ENCODE measurements at regions not wholly inside any gene's neighbourhood (a gene's known extent, or its start where the extent isn't known, plus 50 kb on each side); places are given as distances from the start of the nearest gene placed in this dataset.

GRCh38 chr20:16877053-16877554 lies 128.9 kb downstream of the OTOR start:
- TF ChIP-seq EZH2 (IDR thresholded peaks at IDR 0.05; ENCODE audit: low read length): no peak
- no peak for TF ChIP-seq CTCF (optimal IDR thresholded peaks at IDR 0.05 in 1 of 3, IDR thresholded peaks at IDR 0.05 in 1 of 3, conservative IDR thresholded peaks at IDR 0.05 in 1 of 3; ENCODE audit: extremely low read depth in 1 of 3, insufficient read depth in 2 of 3, low read length in 3 of 3)
- FAIRE-seq: no peak
- H3K27me3 ChIP-seq (ENCODE audit: control insufficient read depth, extremely low read depth, insufficient read depth, low read length): no peaks in the 10 kb centered on the region

GRCh38 chr20:16885746-16886145 lies 137.6 kb downstream of the OTOR start:
- Histone ChIP-seq H3K4me2 (ENCODE audit: control insufficient read depth, extremely low read depth, insufficient read depth, low read depth, low read length) (no peak overlapping the region), H3K36me3 (ENCODE audit: control insufficient read depth in 2 of 2, extremely low read depth in 1 of 2, insufficient read depth in 2 of 2, low read length in 2 of 2) (no peaks in the 10 kb centered on the region), H3K79me2 (ENCODE audit: control insufficient read depth, insufficient read depth, low read length) (no peaks in the 10 kb centered on the region), H3K4me3 (ENCODE audit: control insufficient read depth in 2 of 3, extremely low read depth in 1 of 3, insufficient read depth in 2 of 3, low read depth in 1 of 3, low read length in 3 of 3) (no peak overlapping the region), H3K27me3 (ENCODE audit: control insufficient read depth, extremely low read depth, insufficient read depth, low read length) (no peaks in the 10 kb centered on the region), H3K9me1 (ENCODE audit: control insufficient read depth, extremely low read depth, insufficient read depth, low read length) (no peaks in the 10 kb centered on the region), H3K9ac (ENCODE audit: control insufficient read depth, extremely low read depth, insufficient read depth, low read length) (no peak overlapping the region), H3K9me3 (ENCODE audit: control insufficient read depth, low read depth, low read length) (no peaks in the 10 kb centered on the region), H3K4me1 (ENCODE audit: control insufficient read depth, extremely low read depth, insufficient read depth, low read length) (no peaks in the 10 kb centered on the region), H4K20me1 (ENCODE audit: control insufficient read depth, extremely low read depth, insufficient read depth, low read length) (no peaks in the 10 kb centered on the region), H3K27ac (ENCODE audit: control insufficient read depth, insufficient read depth, low read length) (no peak overlapping the region), H2AFZ (ENCODE audit: control insufficient read depth, low read length) (no peak overlapping the region)
- DNase-seq (ENCODE audit: low read depth, low spot score) (no peak), FAIRE-seq (no peak)
- TF ChIP-seq CTCF (optimal IDR thresholded peaks at IDR 0.05 in 1 of 3, IDR thresholded peaks at IDR 0.05 in 1 of 3, conservative IDR thresholded peaks at IDR 0.05 in 1 of 3; ENCODE audit: extremely low read depth in 1 of 3, insufficient read depth in 2 of 3, low read length in 3 of 3): no peak
- no peak for TF ChIP-seq EZH2 (IDR thresholded peaks at IDR 0.05; ENCODE audit: low read length)
- dilution Hi-C loops (cut with MboI; ENCODE audit: extremely low pct_ligation_motif_present, low sequenced_read_pairs): no loop called here

More at GRCh38 chr20:16877053-16877554, 128.9 kb downstream of the OTOR start:
- no peak overlapping the region for H3K4me2 ChIP-seq (ENCODE audit: control insufficient read depth, extremely low read depth, insufficient read depth, low read depth, low read length)
- H4K20me1 ChIP-seq (ENCODE audit: control insufficient read depth, extremely low read depth, insufficient read depth, low read length): no peaks in the 10 kb centered on the region
- no peak for DNase-seq (ENCODE audit: low read depth, low spot score)
- no peak overlapping the region for H2AFZ ChIP-seq (ENCODE audit: control insufficient read depth, low read length)
- no peak overlapping the region for H3K4me3 ChIP-seq (ENCODE audit: control insufficient read depth in 2 of 3, extremely low read depth in 1 of 3, insufficient read depth in 2 of 3, low read depth in 1 of 3, low read length in 3 of 3)
- H3K27ac ChIP-seq (ENCODE audit: control insufficient read depth, insufficient read depth, low read length): no peak overlapping the region
- dilution Hi-C loops (cut with MboI; ENCODE audit: extremely low pct_ligation_motif_present, low sequenced_read_pairs): no loop called here
- no peaks in the 10 kb centered on the region for H3K9me1 ChIP-seq (ENCODE audit: control insufficient read depth, extremely low read depth, insufficient read depth, low read length)
- no peaks in the 10 kb centered on the region for H3K79me2 ChIP-seq (ENCODE audit: control insufficient read depth, insufficient read depth, low read length)
- H3K36me3 ChIP-seq (ENCODE audit: control insufficient read depth in 2 of 2, extremely low read depth in 1 of 2, insufficient read depth in 2 of 2, low read length in 2 of 2): no peaks in the 10 kb centered on the region
- H3K4me1 ChIP-seq (ENCODE audit: control insufficient read depth, extremely low read depth, insufficient read depth, low read length): no peaks in the 10 kb centered on the region
- no peaks in the 10 kb centered on the region for H3K9me3 ChIP-seq (ENCODE audit: control insufficient read depth, low read depth, low read length)
- H3K9ac ChIP-seq (ENCODE audit: control insufficient read depth, extremely low read depth, insufficient read depth, low read length): no peak overlapping the region

All from keratinocyte (primary cell).